ENCODE measurements at regions not wholly inside any gene's neighbourhood (a gene's known extent, or its start where the extent isn't known, plus 50 kb on each side); places are given as distances from the start of the nearest gene placed in this dataset.

- H3K4me1 ChIP-seq: no peaks in the 10 kb centered on the region
- H3K9me3 ChIP-seq (replicated peaks): no peaks in the 10 kb centered on the region
- DNase-seq: no peak
- no peak overlapping the region for H3K27ac ChIP-seq
- H3K4me3 ChIP-seq: no peak overlapping the region
- H3K36me3 ChIP-seq: no peaks in the 10 kb centered on the region
- 0 out of 2 replicates have a peak, but pooled peaks cover 3% of the 10 kb centered on the region for H3K27me3 ChIP-seq
Observed at GRCh38 chr9:76557674-76558225, 98.8 kb downstream of the GCNT1 start.

DNA sequence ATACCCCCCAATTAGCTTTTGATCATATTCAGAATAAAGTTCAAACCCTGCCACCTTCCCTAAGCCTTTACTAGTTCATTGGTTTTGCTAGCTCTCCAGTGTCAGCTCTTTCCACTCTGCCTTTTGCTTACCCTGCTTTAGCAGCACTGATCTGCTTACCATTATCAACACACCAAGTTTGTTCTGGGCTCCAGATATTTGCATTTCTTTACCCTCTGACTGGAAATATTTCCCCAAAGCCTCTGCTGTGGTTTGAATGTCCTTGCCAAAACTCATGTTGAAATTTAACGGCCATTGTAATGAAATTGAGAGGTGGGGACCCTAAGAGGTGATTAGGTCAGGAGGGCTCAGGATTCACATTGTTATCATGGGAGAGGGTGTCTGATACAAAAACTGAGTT lies 99.5 kb downstream of the GCNT1 start:
- Histone ChIP-seq H3K36me3 (no peaks in the 10 kb centered on the region), H3K9me3 (replicated peaks) (no peaks in the 10 kb centered on the region), H3K27ac (no peak overlapping the region), H3K4me3 (no peak overlapping the region), H3K27me3 (0 out of 2 replicates have a peak, but pooled peaks cover 3% of the 10 kb centered on the region), H3K4me1 (no peaks in the 10 kb centered on the region)
- DNase-seq: no peak

DNA sequence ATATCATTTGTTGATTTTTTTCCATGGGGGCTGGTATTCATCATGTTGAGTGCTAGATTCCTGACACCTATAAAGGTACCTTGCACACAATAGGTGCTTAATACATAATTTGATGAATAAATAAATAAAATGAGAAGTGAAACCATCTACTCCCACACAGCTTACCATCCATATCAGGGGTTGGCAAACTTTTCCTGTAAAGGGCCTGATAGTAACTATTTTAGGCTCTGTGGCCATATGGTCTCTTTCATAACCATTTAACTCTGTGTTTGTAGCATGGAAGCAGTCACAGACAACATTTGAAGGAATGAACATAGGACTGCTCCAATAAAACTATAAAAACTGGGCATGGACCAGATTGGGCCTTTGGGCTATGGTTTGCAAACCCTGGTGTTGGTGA lies 100.3 kb downstream of the GCNT1 start:
- Histone ChIP-seq H3K36me3 (no peaks in the 10 kb centered on the region), H3K9me3 (replicated peaks) (no peaks in the 10 kb centered on the region), H3K4me1 (no peaks in the 10 kb centered on the region), H3K27ac (no peak overlapping the region), H3K27me3 (0 out of 2 replicates have a peak, but pooled peaks cover 3% of the 10 kb centered on the region), H3K4me3 (no peak overlapping the region)
- DNase-seq: no peak

GRCh38 chr9:76560481-76560922 lies 101.5 kb downstream of the GCNT1 start:
- H3K4me1 ChIP-seq: no peaks in the 10 kb centered on the region
- no peak overlapping the region for H3K4me3 ChIP-seq
- H3K9me3 ChIP-seq (replicated peaks): no peaks in the 10 kb centered on the region
- no peaks in the 10 kb centered on the region for H3K36me3 ChIP-seq
- no peak overlapping the region for H3K27ac ChIP-seq
- 0 out of 2 replicates have a peak, but pooled peaks cover 3% of the 10 kb centered on the region for H3K27me3 ChIP-seq
- peak; percentile 20 to 48 for DNase-seq

DNA sequence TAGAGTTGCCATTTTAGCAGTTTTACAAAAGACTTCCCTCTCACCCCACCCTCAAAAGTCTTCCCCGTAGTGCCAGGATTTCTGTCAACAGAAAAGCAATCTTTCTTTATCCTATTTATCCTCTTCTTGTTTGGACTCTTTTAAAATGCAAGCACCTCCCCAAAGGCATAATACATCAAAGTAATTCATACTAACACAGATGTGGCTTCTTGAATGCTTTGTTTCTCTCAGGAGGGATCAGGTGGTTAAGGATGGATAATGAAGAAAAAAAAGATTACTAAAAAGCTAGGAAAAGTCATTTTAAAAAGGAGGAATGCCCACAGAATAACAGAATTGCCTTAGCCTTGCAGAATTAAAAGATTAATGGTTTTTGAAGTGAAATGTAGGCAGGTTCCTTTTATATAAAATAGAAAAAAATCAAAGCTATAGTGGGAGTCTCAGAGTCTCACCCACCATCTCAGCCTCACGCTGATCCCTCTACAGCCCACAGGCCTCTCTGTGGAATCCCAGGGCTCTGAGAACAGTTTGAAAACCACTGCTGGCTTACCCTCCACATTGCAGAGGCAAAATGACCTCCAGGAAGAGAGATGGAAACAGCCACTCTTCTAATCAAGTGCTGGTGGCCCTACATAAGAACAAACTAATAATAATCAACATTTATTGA lies 102.2 kb downstream of the GCNT1 start:
- H3K27me3 ChIP-seq: 0 out of 2 replicates have a peak, but pooled peaks cover 3% of the 10 kb centered on the region
- DNase-seq: no peak
- H3K36me3 ChIP-seq: no peaks in the 10 kb centered on the region
- no peaks in the 10 kb centered on the region for H3K4me1 ChIP-seq
- no peak overlapping the region for H3K4me3 ChIP-seq
- H3K27ac ChIP-seq: no peak overlapping the region
- H3K9me3 ChIP-seq (replicated peaks): no peaks in the 10 kb centered on the region
